GM18526 (cell line): ENCODE measurements at regions not wholly inside any gene's neighbourhood (a gene's known extent, or its start where the extent isn't known, plus 50 kb on each side); places are given as distances from the start of the nearest gene placed in this dataset.

Source experiments
- POLR2A ChIP-seq: IDR thresholded peaks from 3 replicates; pipeline ENCODE4 v1.6.1; 2011; ENCODE audit not compliant: insufficient read length; ENCODE audit errors: extremely low read depth

- no peak for TF ChIP-seq POLR2A
These were observed 82.6 kb upstream of the NPVF start for GRCh38 chr7:25310896-25311295.

- TF ChIP-seq POLR2A = no peak
These were observed 83.1 kb upstream of the NPVF start for GRCh38 chr7:25311346-25311745.

DNA sequence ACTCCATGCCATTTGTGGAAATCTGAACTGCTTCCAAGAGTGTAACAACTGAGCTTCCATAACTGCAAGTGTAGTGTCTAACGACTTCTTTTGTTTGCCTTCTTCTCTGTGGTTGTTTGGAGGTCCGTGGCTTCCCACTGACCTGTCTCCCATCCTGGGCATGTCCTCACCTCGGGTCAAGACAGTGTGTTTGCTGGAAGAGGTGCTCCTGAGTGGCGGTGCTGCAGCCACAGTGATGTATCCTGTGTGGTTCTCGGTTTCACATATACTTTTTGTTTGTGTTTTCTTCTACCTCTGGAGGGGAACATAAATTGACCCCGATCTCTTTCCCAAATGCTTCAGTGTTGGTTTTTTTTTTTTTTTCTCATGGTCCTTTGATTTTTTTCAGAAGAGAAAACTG lies 84.7 kb upstream of the NPVF start:
- TF ChIP-seq POLR2A = no peak

GRCh38 chr7:25313526-25313925 lies 85.2 kb upstream of the NPVF start:
- TF ChIP-seq POLR2A = no peak

- TF ChIP-seq POLR2A = no peak
These were observed 85.9 kb upstream of the NPVF start for GRCh38 chr7:25314094-25314730.

- no peak for TF ChIP-seq POLR2A
These were observed 86.5 kb upstream of the NPVF start for GRCh38 chr7:25314731-25315267.

DNA sequence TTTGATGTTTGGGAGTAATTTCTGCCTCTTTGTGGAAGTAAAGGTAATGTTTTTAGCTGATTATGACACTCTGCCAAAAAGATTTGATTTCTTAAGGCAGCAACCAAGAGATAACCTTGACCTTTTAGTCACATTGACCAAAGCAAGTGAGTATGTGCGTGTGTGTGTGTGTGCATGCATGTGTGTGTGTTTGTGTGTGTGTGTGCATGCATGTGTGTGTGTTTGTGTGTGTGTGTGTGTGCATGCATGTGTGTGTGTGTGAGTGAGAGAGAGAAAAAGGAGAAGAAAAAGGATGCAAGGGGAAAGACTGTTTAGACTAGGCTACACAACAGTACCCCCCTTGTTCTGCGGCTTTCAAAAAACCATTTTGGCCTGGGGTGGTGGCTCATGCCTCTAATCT lies 88.1 kb upstream of the NPVF start:
- TF ChIP-seq POLR2A = no peak

DNA sequence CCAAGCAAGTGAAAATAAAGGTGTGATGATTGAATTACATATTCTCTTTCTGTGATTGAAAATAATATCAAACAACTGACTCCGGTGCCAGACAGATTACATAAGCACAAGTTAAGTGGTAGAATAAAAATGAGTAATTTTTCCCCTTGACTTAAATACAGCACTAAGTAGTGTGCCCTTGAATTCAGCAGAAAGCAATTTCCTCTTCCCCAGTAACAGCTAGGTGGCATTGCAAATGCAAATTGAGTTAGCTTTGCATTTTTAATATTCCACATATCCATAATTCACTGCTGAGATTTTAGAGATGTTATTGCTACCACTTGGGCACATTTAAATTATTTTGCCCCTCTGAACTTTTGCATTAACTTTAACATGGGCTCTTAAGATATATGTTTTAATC lies 89.8 kb upstream of the NPVF start:
- no peak for TF ChIP-seq POLR2A

DNA sequence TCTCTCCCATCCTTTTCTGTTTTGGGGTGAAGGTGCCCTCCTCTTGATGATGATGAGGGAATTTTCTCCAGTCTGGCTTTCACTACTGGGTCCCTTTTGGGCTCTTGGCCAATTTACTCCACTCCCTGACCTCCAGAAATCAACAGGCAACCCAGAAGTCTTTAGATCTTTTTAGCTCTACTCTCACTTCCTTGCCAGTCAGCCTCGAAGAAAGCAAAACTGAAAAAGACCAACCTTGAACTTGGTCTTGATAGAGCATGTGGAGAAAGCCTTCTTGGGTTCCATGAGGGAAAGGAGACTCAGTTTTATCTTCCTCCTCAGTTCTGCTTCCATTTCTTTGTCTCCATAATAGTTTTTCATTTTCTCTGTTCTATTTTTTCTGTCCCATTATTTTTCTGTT lies 91.4 kb upstream of the NPVF start:
- no peak for TF ChIP-seq POLR2A

- no peak for TF ChIP-seq POLR2A
These were observed 92.5 kb upstream of the NPVF start for GRCh38 chr7:25320791-25321190.

GRCh38 chr7:25321424-25321823 lies 93.1 kb upstream of the NPVF start:
- TF ChIP-seq POLR2A = no peak

DNA sequence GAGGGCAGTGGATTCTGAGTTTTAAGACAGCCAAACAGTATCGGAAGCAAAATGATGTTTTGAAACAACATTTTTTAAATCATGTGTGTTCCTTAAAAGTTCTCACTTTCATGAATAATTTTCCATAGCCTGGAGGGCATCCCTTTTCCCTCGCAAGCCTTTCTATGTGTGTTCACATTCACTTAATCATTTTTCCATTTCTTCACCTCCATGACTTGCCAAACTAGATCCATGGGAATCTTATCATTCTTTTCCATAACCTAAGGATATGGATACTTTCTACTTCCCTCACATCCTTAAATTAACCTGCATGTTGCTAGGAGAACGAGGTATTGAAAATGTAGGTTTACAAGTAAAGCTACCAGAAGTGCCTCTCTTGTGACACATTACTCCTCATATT lies 94.2 kb upstream of the NPVF start:
- TF ChIP-seq POLR2A = no peak

DNA sequence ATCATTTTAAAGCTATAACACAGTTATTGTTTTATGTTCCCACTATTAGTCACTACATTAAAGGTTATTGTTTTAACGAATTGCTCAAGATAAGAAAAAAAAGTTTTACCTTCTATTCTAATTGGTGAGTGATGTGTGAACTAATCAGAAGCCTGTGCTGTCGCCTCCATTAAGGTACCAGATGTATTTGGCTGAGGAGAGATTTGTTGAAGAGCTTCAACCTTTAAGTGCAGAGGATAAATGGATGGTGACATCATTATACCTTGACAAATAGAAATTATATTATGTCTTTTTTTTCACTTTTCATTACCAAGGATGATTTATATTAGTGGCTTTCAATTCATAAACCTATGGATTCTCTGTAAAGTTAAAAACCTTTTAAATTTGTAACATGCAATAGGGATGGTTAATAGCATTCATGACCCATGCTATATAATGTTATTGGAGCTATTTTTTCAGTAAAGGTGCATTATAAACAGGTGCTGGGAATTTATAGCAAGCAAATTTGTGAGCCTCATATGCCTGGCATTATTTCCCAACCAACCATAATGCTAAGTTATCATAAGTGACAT lies 97.0 kb upstream of the NPVF start:
- no peak for TF ChIP-seq POLR2A

GRCh38 chr7:25326501-25327156 lies 98.3 kb upstream of the NPVF start:
- TF ChIP-seq POLR2A = no peak

- no peak for TF ChIP-seq POLR2A
These were observed 101.5 kb upstream of the NPVF start for GRCh38 chr7:25329815-25330214.

DNA sequence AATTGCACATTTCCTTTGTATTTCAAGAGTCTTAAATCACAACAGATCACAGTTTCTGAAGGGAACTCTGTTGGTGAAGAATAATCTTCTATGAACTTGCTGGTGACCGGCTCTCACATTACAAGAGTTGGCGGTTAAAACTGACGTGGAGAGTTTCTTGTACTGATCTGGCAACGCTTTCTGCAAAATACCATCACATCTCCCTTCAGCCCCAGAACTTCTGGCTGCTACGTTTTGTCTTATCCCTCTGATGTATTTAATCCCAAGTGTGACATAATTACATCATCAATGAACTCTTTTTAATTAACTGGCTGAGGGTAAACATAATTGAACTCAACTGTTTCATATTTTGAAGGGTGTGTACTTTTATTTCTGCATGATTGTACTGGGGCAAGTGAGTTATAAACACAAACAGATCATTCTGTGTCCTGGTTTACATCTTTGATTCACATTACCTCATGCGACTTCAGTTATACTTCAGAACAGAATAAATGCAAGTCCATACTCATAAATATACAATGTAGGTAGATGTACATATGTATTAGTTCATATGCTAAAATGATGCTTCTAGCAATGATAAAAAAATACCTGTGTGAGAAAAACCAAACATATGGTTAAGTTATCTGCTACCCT lies 105.1 kb upstream of the NPVF start:
- TF ChIP-seq POLR2A = no peak
